HG03280 (cell line): ENCODE measurements at regions not wholly inside any gene's neighbourhood (a gene's known extent, or its start where the extent isn't known, plus 50 kb on each side); places are given as distances from the start of the nearest gene placed in this dataset.

Experiments
- ATAC-seq: cut with Tn5 transposase; IDR thresholded peaks from one replicate; pipeline ENCODE4 v1.9.1; 2021; ENCODE audit warnings: mild to moderate bottlenecking, moderate library complexity; ENCODE audit not compliant: unreplicated experiment

GRCh38 chr5:30620481-30621085, 572.9 kb upstream of the CDH6 start:
- ATAC-seq, result no peak

GRCh38 chr5:30608501-30608900, 585.0 kb upstream of the CDH6 start:
- ATAC-seq, result no peak

- no peak for ATAC-seq
Measured at GRCh38 chr5:30607301-30607894, 586.1 kb upstream of the CDH6 start.

GRCh38 chr5:30605693-30606268, 587.7 kb upstream of the CDH6 start:
- no peak for ATAC-seq

- no peak for ATAC-seq
Measured at GRCh38 chr5:30604648-30605262, 588.7 kb upstream of the CDH6 start.

GRCh38 chr5:30600892-30601291, 592.6 kb upstream of the CDH6 start:
- no peak for ATAC-seq

- ATAC-seq, result no peak
Measured at GRCh38 chr5:30596495-30597064, 596.9 kb upstream of the CDH6 start.

GRCh38 chr5:30594331-30594730, 599.2 kb upstream of the CDH6 start:
- ATAC-seq, result no peak

GRCh38 chr5:30592833-30593232, 600.7 kb upstream of the CDH6 start:
- ATAC-seq, result no peak

- no peak for ATAC-seq
Measured at GRCh38 chr5:30581198-30581935, 612.1 kb upstream of the CDH6 start.

- ATAC-seq, result no peak
Measured at GRCh38 chr5:30574761-30575160, 618.7 kb upstream of the CDH6 start.

GRCh38 chr5:30572279-30572678, 621.2 kb upstream of the CDH6 start:
- no peak for ATAC-seq

GRCh38 chr5:30561771-30562170, 631.7 kb upstream of the CDH6 start:
- no peak for ATAC-seq

GRCh38 chr5:30551618-30552017, 641.9 kb upstream of the CDH6 start:
- no peak for ATAC-seq

- no peak for ATAC-seq
Measured at GRCh38 chr5:30548580-30549305, 644.7 kb upstream of the CDH6 start.

GRCh38 chr5:30540150-30540549, 653.3 kb upstream of the CDH6 start:
- ATAC-seq, result no peak

GRCh38 chr5:30539004-30539634, 654.4 kb upstream of the CDH6 start:
- ATAC-seq, result no peak

GRCh38 chr5:30525353-30525752, 668.1 kb upstream of the CDH6 start:
- ATAC-seq, result no peak

- ATAC-seq, result no peak
Measured at GRCh38 chr5:30524428-30524827, 669.1 kb upstream of the CDH6 start.

GRCh38 chr5:30523061-30523460, 670.4 kb upstream of the CDH6 start:
- ATAC-seq, result no peak
